SK-N-DZ (cell line): ENCODE measurements at regions not wholly inside any gene's neighbourhood (a gene's known extent, or its start where the extent isn't known, plus 50 kb on each side); places are given as distances from the start of the nearest gene placed in this dataset.

Experiments used
- DNase-seq: peaks from one replicate; pipeline ENCODE4 v3.0.0-alpha.2; 2015; ENCODE audit warnings: low spot score

- DNase-seq = no peak
These were observed 321.1 kb downstream of the RBM26 start for GRCh38 chr13:79084802-79085424.

- no peak for DNase-seq
These were observed 324.1 kb downstream of the RBM26 start for GRCh38 chr13:79081942-79082341.

- DNase-seq = no peak
These were observed 326.7 kb downstream of the RBM26 start for GRCh38 chr13:79079351-79079839.

- DNase-seq = no peak
These were observed 330.4 kb downstream of the RBM26 start for GRCh38 chr13:79075703-79076102.

- no peak for DNase-seq
These were observed 335.6 kb downstream of the RBM26 start for GRCh38 chr13:79070343-79070974.

GRCh38 chr13:79062291-79062690 lies 343.8 kb downstream of the RBM26 start:
- no peak for DNase-seq

GRCh38 chr13:79060216-79060615 lies 345.8 kb downstream of the RBM26 start:
- DNase-seq = no peak

GRCh38 chr13:79056706-79057105 lies 349.3 kb downstream of the RBM26 start:
- no peak for DNase-seq

- no peak for DNase-seq
These were observed 354.6 kb downstream of the RBM26 start for GRCh38 chr13:79051472-79051871.

- DNase-seq = no peak
These were observed 361.6 kb downstream of the RBM26 start for GRCh38 chr13:79044415-79044814.

GRCh38 chr13:79043208-79043607 lies 362.8 kb downstream of the RBM26 start:
- DNase-seq = no peak

- no peak for DNase-seq
These were observed 368.9 kb downstream of the RBM26 start for GRCh38 chr13:79037197-79037596.

- DNase-seq = no peak
These were observed 371.7 kb downstream of the RBM26 start for GRCh38 chr13:79034341-79034740.

- DNase-seq = peak; percentile 73
These were observed 371.6 kb upstream of the OBI1 start for GRCh38 chr13:79030513-79030912.

- no peak for DNase-seq
These were observed 359.2 kb upstream of the OBI1 start for GRCh38 chr13:79018166-79018565.

GRCh38 chr13:79011179-79011578 lies 352.2 kb upstream of the OBI1 start:
- DNase-seq = no peak

GRCh38 chr13:79003989-79004898 lies 345.3 kb upstream of the OBI1 start:
- DNase-seq = peak; percentile 35

- DNase-seq = no peak
These were observed 340.5 kb upstream of the OBI1 start for GRCh38 chr13:78999494-78999893.

- DNase-seq = peak; percentile 59
These were observed 339.8 kb upstream of the OBI1 start for GRCh38 chr13:78998630-78999315.

GRCh38 chr13:78997902-78998629 lies 339.1 kb upstream of the OBI1 start:
- DNase-seq = no peak

GRCh38 chr13:78993792-78994191 lies 334.8 kb upstream of the OBI1 start:
- peak; percentile 29 for DNase-seq
